IMR-90 (cell line): ENCODE measurements at regions not wholly inside any gene's neighbourhood (a gene's known extent, or its start where the extent isn't known, plus 50 kb on each side); places are given as distances from the start of the nearest gene placed in this dataset.

Experiments used
- ATAC-seq: fragments of 200-7000 bp; cut with Tn5 transposase; 2 replicates; pipeline ENCODE4 v1.9.1; 2020; ENCODE audit warnings: low read depth, mild to moderate bottlenecking, moderate library complexity
- BruUV-seq: library from RNA; stranded (reverse); fragments of 400-500 nt; replicated peaks from 2 replicates; lab custom pipeline; 2021; lab: Mats Ljungman, UMichigan
- CTCF ChIA-PET: fragments of 300-600 bp; formaldehyde crosslinking; extraction: SDS; loops from one replicate; lab custom pipeline; 2021; ENCODE audit warnings: antibody characterized with exemption; lab: Yijun Ruan, JAX
- POLR2A ChIA-PET: fragments of 300-600 bp; sonication (Branson Sonifier 250); formaldehyde crosslinking; loops from one replicate; lab custom pipeline; 2022; ENCODE audit warnings: antibody characterized with exemption; ENCODE audit not compliant: unreplicated experiment; lab: Charles Lee
- DNase-seq: peaks from one replicate; pipeline ENCODE4 v3.0.0; 2013
- H2AFZ ChIP-seq: replicated peaks from 2 replicates; pipeline ENCODE3; 2013; ENCODE audit warnings: low read length, mild to moderate bottlenecking; ENCODE audit not compliant: poor library complexity
- H2AK5ac ChIP-seq: 2 replicates; pipeline ENCODE4 v1.6.1; 2013; ENCODE audit warnings: low read depth, low read length, inconsistent platforms
- H2AK9ac ChIP-seq: replicated peaks from 2 replicates; pipeline ENCODE3; 2013; ENCODE audit warnings: mild to moderate bottlenecking, low read depth, low read length, moderate library complexity; ENCODE audit not compliant: poor library complexity
- H2BK120ac ChIP-seq: 2 replicates; pipeline ENCODE4 v1.6.1; 2013; ENCODE audit warnings: low read depth, low read length, inconsistent platforms
- H2BK15ac ChIP-seq: 3 replicates; pipeline ENCODE4 v1.6.1; 2013; ENCODE audit warnings: low read depth, low read length, inconsistent platforms
- H2BK20ac ChIP-seq: 2 replicates; pipeline ENCODE4 v1.6.1; 2013; ENCODE audit warnings: low read depth, mild to moderate bottlenecking, inconsistent platforms, low read length, moderate library complexity
- H2BK5ac ChIP-seq: 2 replicates; pipeline ENCODE4 v1.6.1; 2013; ENCODE audit warnings: mild to moderate bottlenecking, low read depth, low read length, inconsistent platforms; ENCODE audit not compliant: poor library complexity, severe bottlenecking
- H3K14ac ChIP-seq: replicated peaks from 2 replicates; pipeline ENCODE4 v1.6.1; 2013; ENCODE audit warnings: low read depth, low read length, inconsistent platforms
- H3K18ac ChIP-seq: 2 replicates; pipeline ENCODE4 v1.6.1; 2013; ENCODE audit warnings: low read depth, low read length, control low read depth
- H3K23ac ChIP-seq: 2 replicates; pipeline ENCODE4 v1.6.1; 2013; ENCODE audit warnings: low read depth, low read length, inconsistent platforms
- H3K27ac ChIP-seq: 2 replicates; pipeline ENCODE4 v1.5.1; 2013; ENCODE audit warnings: mild to moderate bottlenecking, control low read depth, low read length; ENCODE audit not compliant: insufficient read depth
- H3K27me3 ChIP-seq: 2 replicates; pipeline ENCODE4 v1.6.1; 2013; ENCODE audit warnings: low read length; ENCODE audit not compliant: control insufficient read depth, insufficient read depth
- H3K36me3 ChIP-seq: 2 replicates; pipeline ENCODE4 v1.6.1; 2013; ENCODE audit warnings: low read length, mixed read lengths; ENCODE audit not compliant: control insufficient read depth, insufficient read depth
- H3K4ac ChIP-seq: 2 replicates; pipeline ENCODE4 v1.6.1; 2013; ENCODE audit warnings: low read depth, low read length, inconsistent platforms
- H3K4me1 ChIP-seq: 2 replicates; pipeline ENCODE4 v1.6.1; 2013; ENCODE audit warnings: low read length, mixed read lengths; ENCODE audit not compliant: control insufficient read depth, insufficient read depth
- H3K4me2 ChIP-seq: 2 replicates; pipeline ENCODE4 v1.6.1; 2013; ENCODE audit warnings: low read depth, mild to moderate bottlenecking, control low read depth, low read length, moderate library complexity
- H3K4me3 ChIP-seq: 2 replicates; pipeline ENCODE4 v1.5.1; 2013; ENCODE audit warnings: low read depth, mild to moderate bottlenecking, control low read depth, low read length, moderate library complexity; ENCODE audit not compliant: insufficient read depth
- H3K56ac ChIP-seq: 2 replicates; pipeline ENCODE4 v1.6.1; 2013; ENCODE audit warnings: low read length, inconsistent platforms; ENCODE audit not compliant: insufficient read depth; ENCODE audit errors: extremely low read depth
- H3K79me1 ChIP-seq, 2 experiments: 2 replicates each; pipeline ENCODE4 v1.6.1; 2013; ENCODE audit warnings: low read length in 2 of 2, inconsistent platforms in 1 of 2, low read depth in 1 of 2
- H3K9ac ChIP-seq: 2 replicates; pipeline ENCODE4 v1.6.1; 2013; ENCODE audit warnings: low read depth, low read length, control low read depth
- H3K9me1 ChIP-seq: 2 replicates; pipeline ENCODE4 v1.6.1; 2013; ENCODE audit warnings: low read length, inconsistent platforms; ENCODE audit not compliant: insufficient read depth
- H3K9me3 ChIP-seq: 2 replicates; pipeline ENCODE4 v1.6.1; 2013; ENCODE audit warnings: low read length; ENCODE audit not compliant: control insufficient read depth, insufficient read depth
- H4K20me1 ChIP-seq: 2 replicates; pipeline ENCODE4 v1.6.1; 2013; ENCODE audit warnings: low read length, inconsistent platforms; ENCODE audit not compliant: insufficient read depth
- H4K5ac ChIP-seq: 2 replicates; pipeline ENCODE4 v1.6.1; 2013; ENCODE audit warnings: mild to moderate bottlenecking, low read depth, low read length, control low read depth
- H4K8ac ChIP-seq, 2 experiments: 2 replicates each; pipeline ENCODE4 v1.6.1; 2013; ENCODE audit warnings: low read depth in 2 of 2, low read length in 2 of 2, control low read depth in 1 of 2, inconsistent platforms in 1 of 2
- H4K91ac ChIP-seq: 2 replicates; pipeline ENCODE4 v1.6.1; 2013; ENCODE audit warnings: low read depth, low read length, inconsistent platforms; ENCODE audit not compliant: insufficient read depth
- BHLHE40 ChIP-seq: fragments of 150-350 bp; IDR thresholded peaks from 2 replicates; pipeline ENCODE4 v1.6.1; 2016; ENCODE audit warnings: mild to moderate bottlenecking, low read depth, low read length
- CEBPB ChIP-seq: IDR thresholded peaks from 2 replicates; pipeline ENCODE4 v1.6.1; 2012; ENCODE audit warnings: low read depth, low read length, improper control_type of control experiment
- CHD1 ChIP-seq: IDR thresholded peaks from 2 replicates; pipeline ENCODE4 v1.6.1; 2012; ENCODE audit warnings: low read depth, low read length, improper control_type of control experiment
- CTCF ChIP-seq: conservative IDR thresholded peaks from 2 replicates; pipeline ENCODE4 v1.5.1; 2012; ENCODE audit warnings: mild to moderate bottlenecking, low read depth, low read length, improper control_type of control experiment
- ELK1 ChIP-seq: fragments of 150-350 bp; IDR thresholded peaks from 2 replicates; pipeline ENCODE4 v1.6.1; 2016; ENCODE audit warnings: low read depth, mild to moderate bottlenecking, low read length, moderate library complexity, borderline replicate concordance
- FOS ChIP-seq: fragments of 150-350 bp; IDR thresholded peaks from 2 replicates; pipeline ENCODE4 v1.6.1; 2016; ENCODE audit warnings: low read depth, low read length
- MAFK ChIP-seq: IDR thresholded peaks from 2 replicates; pipeline ENCODE4 v1.6.1; 2012; ENCODE audit warnings: low read depth, low read length, improper control_type of control experiment
- MAZ ChIP-seq: IDR thresholded peaks from 2 replicates; pipeline ENCODE4 v1.6.1; 2012; ENCODE audit warnings: low read depth, mild to moderate bottlenecking, low read length, improper control_type of control experiment, moderate library complexity, borderline replicate concordance
- MXI1 ChIP-seq: IDR thresholded peaks from 2 replicates; pipeline ENCODE4 v1.6.1; 2012; ENCODE audit warnings: low read depth, mild to moderate bottlenecking, low read length, moderate library complexity, borderline replicate concordance
- NFE2L2 ChIP-seq: fragments of 150-350 bp; IDR thresholded peaks from 2 replicates; pipeline ENCODE4 v1.6.1; 2016; ENCODE audit warnings: low read depth, mild to moderate bottlenecking, low read length
- POLR2A ChIP-seq: IDR thresholded peaks from 2 replicates; pipeline ENCODE4 v1.6.1; 2012; ENCODE audit warnings: mild to moderate bottlenecking, low read depth, low read length
- RAD21 ChIP-seq: IDR thresholded peaks from 2 replicates; pipeline ENCODE4 v1.6.1; 2012; ENCODE audit warnings: low read length, improper control_type of control experiment
- RCOR1 ChIP-seq: IDR thresholded peaks from 2 replicates; pipeline ENCODE4 v1.6.1; 2012; ENCODE audit warnings: mild to moderate bottlenecking, low read length, improper control_type of control experiment; ENCODE audit not compliant: insufficient replicate concordance
- RFX5 ChIP-seq: IDR thresholded peaks from 2 replicates; pipeline ENCODE4 v1.8.0; 2012; ENCODE audit warnings: low read depth, mild to moderate bottlenecking, low read length, moderate library complexity
- SMC3 ChIP-seq: fragments of 150-350 bp; IDR thresholded peaks from 2 replicates; pipeline ENCODE4 v1.6.1; 2016; ENCODE audit warnings: low read depth, mild to moderate bottlenecking, antibody characterized with exemption, low read length, moderate library complexity
- USF2 ChIP-seq: fragments of 150-350 bp; IDR thresholded peaks from 2 replicates; pipeline ENCODE4 v1.6.1; 2017; ENCODE audit warnings: mild to moderate bottlenecking, antibody characterized with exemption, low read length, low read depth
- WGBS, 2 experiments: methylation state at CpG; one replicate each; pipeline versions ENCODE4 v1.1.5 to v1.1.7; 2013; ENCODE audit warnings: missing lambda C conversion rate in 2 of 2; ENCODE audit not compliant: insufficient read length in 1 of 2; ENCODE audit errors: extremely low coverage in 2 of 2; 5-methylcytosine and 5-hydroxymethylcytosine counted together
- dilution Hi-C: fragments of 300-500 bp; cut with HindIII; formaldehyde crosslinking; loops from one replicate; pipeline ENCODE4 v1.14.3; 2018; ENCODE audit warnings: low sequenced_read_pairs; ENCODE audit not compliant: unreplicated experiment
- in situ Hi-C: fragments of 300-500 bp; cut with MboI; formaldehyde crosslinking; loops from 3 replicates; pipeline ENCODE4 v1.14.3; 2019; ENCODE audit warnings: low sequenced_read_pairs, inconsistent platforms, mixed read lengths
- intact Hi-C: fragments of 100-400 bp; cut with micrococcal nuclease; formaldehyde crosslinking; loops from 2 replicates; pipeline ENCODE4 v1.10.0; 2022

- Histone ChIP-seq H3K56ac (no peak overlapping the region), H3K27me3 (no peaks in the 10 kb centered on the region), H3K18ac (no peak overlapping the region), H3K79me1 (no peaks in the 10 kb centered on the region), H3K36me3 (no peaks in the 10 kb centered on the region), H3K4me2 (no peak overlapping the region), H2BK120ac (no peak overlapping the region), H3K23ac (no peak overlapping the region), H4K5ac (no peak overlapping the region), H3K4ac (no peak overlapping the region), H3K14ac (no peak overlapping the region), H3K27ac (no peak overlapping the region), H2BK15ac (no peak overlapping the region), H2BK20ac (no peak overlapping the region), H4K91ac (no peak overlapping the region), H3K9ac (no peak overlapping the region), H3K9me1 (no peaks in the 10 kb centered on the region), H4K8ac (no peak overlapping the region), H2AK9ac (no peak overlapping the region), H2AK5ac (no peak overlapping the region), H3K4me3 (no peak overlapping the region), H4K20me1 (no peaks in the 10 kb centered on the region), H3K4me1 (no peaks in the 10 kb centered on the region), H2AFZ (no peak overlapping the region), H3K9me3 (no peaks in the 10 kb centered on the region), H2BK5ac (no peak overlapping the region)
- no CpG with 5 or more reads among the region's 1 CpG for WGBS, 2 experiments
- ATAC-seq: no peak
- DNase-seq: no peak
- in situ Hi-C loops: no loop called here
- ChIA-PET CTCF (interaction anchor here (1.4 kb wide), 1 partner anchor 22 kb away, joined by 5 read pairs; no protein-coding TSS in a partner anchor), POLR2A (no interaction called here)
- dilution Hi-C loops: no loop called here
- intact Hi-C loops: no loop called here
- TF ChIP-seq MAZ (no peak), RCOR1 (no peak), CHD1 (no peak), MAFK (no peak), CEBPB (no peak), SMC3 (no peak), RAD21 (no peak), CTCF (no peak), POLR2A (no peak), NFE2L2 (no peak), FOS (no peak), BHLHE40 (no peak), ELK1 (no peak), MXI1 (no peak), RFX5 (no peak), USF2 (no peak)
- BruUV-seq: no TSS peak
Measured at GRCh38 chr14:49483268-49483667, 102.9 kb downstream of the RPS29 start.
